ENCODE measurements at regions not wholly inside any gene's neighbourhood (a gene's known extent, or its start where the extent isn't known, plus 50 kb on each side); places are given as distances from the start of the nearest gene placed in this dataset.

- H3K9me3 ChIP-seq, result no peaks in the 10 kb centered on the region
- no peak for TF ChIP-seq CTCF (IDR thresholded peaks at IDR 0.05)
- no peak for ATAC-seq (ENCODE audit: insufficient number of reproducible peaks, low FRiP score, low read depth)
- DNase-seq (ENCODE audit: low spot score), result no peak
- no peak overlapping the region for H3K27ac ChIP-seq
- H3K27me3 ChIP-seq (replicated peaks; ENCODE audit: insufficient read depth), result no peaks in the 10 kb centered on the region
- no peak overlapping the region for H3K4me3 ChIP-seq
- H3K36me3 ChIP-seq, result no peaks in the 10 kb centered on the region
- H3K4me1 ChIP-seq (ENCODE audit: control insufficient read depth in 1 of 2, low read depth in 2 of 2), result no peaks in the 10 kb centered on the region
Observed at GRCh38 chr2:143850084-143850483, 669.8 kb downstream of the ZEB2 start.

- Histone ChIP-seq H3K36me3 (no peaks in the 10 kb centered on the region), H3K4me1 (ENCODE audit: control insufficient read depth in 1 of 2, low read depth in 2 of 2) (no peaks in the 10 kb centered on the region), H3K27ac (no peak overlapping the region), H3K27me3 (replicated peaks; ENCODE audit: insufficient read depth) (no peaks in the 10 kb centered on the region), H3K9me3 (no peaks in the 10 kb centered on the region), H3K4me3 (no peak overlapping the region)
- no peak for ATAC-seq (ENCODE audit: insufficient number of reproducible peaks, low FRiP score, low read depth)
- no peak for TF ChIP-seq CTCF (IDR thresholded peaks at IDR 0.05)
- no peak for DNase-seq (ENCODE audit: low spot score)
Observed at GRCh38 chr2:143847257-143847656, 672.7 kb downstream of the ZEB2 start.

GRCh38 chr2:143844986-143845385, 674.9 kb downstream of the ZEB2 start:
- DNase-seq (ENCODE audit: low spot score), result no peak
- H3K4me1 ChIP-seq (ENCODE audit: control insufficient read depth in 1 of 2, low read depth in 2 of 2), result no peaks in the 10 kb centered on the region
- no peak overlapping the region for H3K4me3 ChIP-seq
- H3K36me3 ChIP-seq, result no peaks in the 10 kb centered on the region
- TF ChIP-seq CTCF (IDR thresholded peaks at IDR 0.05), result no peak
- H3K27me3 ChIP-seq (replicated peaks; ENCODE audit: insufficient read depth), result no peaks in the 10 kb centered on the region
- H3K27ac ChIP-seq, result no peak overlapping the region
- ATAC-seq (ENCODE audit: insufficient number of reproducible peaks, low FRiP score, low read depth), result no peak
- no peaks in the 10 kb centered on the region for H3K9me3 ChIP-seq

GRCh38 chr2:143843686-143844085, 676.2 kb downstream of the ZEB2 start:
- no peaks in the 10 kb centered on the region for H3K9me3 ChIP-seq
- no peaks in the 10 kb centered on the region for H3K27me3 ChIP-seq (replicated peaks; ENCODE audit: insufficient read depth)
- no peak overlapping the region for H3K27ac ChIP-seq
- no peak for ATAC-seq (ENCODE audit: insufficient number of reproducible peaks, low FRiP score, low read depth)
- DNase-seq (ENCODE audit: low spot score), result no peak
- H3K4me1 ChIP-seq (ENCODE audit: control insufficient read depth in 1 of 2, low read depth in 2 of 2), result no peaks in the 10 kb centered on the region
- H3K4me3 ChIP-seq, result no peak overlapping the region
- no peaks in the 10 kb centered on the region for H3K36me3 ChIP-seq
- no peak for TF ChIP-seq CTCF (IDR thresholded peaks at IDR 0.05)

GRCh38 chr2:143842836-143843235, 677.1 kb downstream of the ZEB2 start:
- Histone ChIP-seq H3K27me3 (replicated peaks; ENCODE audit: insufficient read depth) (no peaks in the 10 kb centered on the region), H3K4me3 (no peak overlapping the region), H3K9me3 (no peaks in the 10 kb centered on the region), H3K4me1 (ENCODE audit: control insufficient read depth in 1 of 2, low read depth in 2 of 2) (no peaks in the 10 kb centered on the region), H3K36me3 (no peaks in the 10 kb centered on the region), H3K27ac (no peak overlapping the region)
- ATAC-seq (ENCODE audit: insufficient number of reproducible peaks, low FRiP score, low read depth), result no peak
- no peak for DNase-seq (ENCODE audit: low spot score)
- no peak for TF ChIP-seq CTCF (IDR thresholded peaks at IDR 0.05)

Measured in thoracic aorta (tissue), 2 donors.